CD4-positive, alpha-beta T cell treated with Interleukin-1 beta for 1 hour (primary cell): ENCODE measurements at regions not wholly inside any gene's neighbourhood (a gene's known extent, or its start where the extent isn't known, plus 50 kb on each side); places are given as distances from the start of the nearest gene placed in this dataset.
A peak's percentile ranks its signal among the peaks of the same experiment; 100 is the strongest.

Experiments
- DNase-seq, 2 donors: peaks; one replicate each; pipeline ENCODE4 v3.0.0-alpha.2; 2020 to 2022

DNA sequence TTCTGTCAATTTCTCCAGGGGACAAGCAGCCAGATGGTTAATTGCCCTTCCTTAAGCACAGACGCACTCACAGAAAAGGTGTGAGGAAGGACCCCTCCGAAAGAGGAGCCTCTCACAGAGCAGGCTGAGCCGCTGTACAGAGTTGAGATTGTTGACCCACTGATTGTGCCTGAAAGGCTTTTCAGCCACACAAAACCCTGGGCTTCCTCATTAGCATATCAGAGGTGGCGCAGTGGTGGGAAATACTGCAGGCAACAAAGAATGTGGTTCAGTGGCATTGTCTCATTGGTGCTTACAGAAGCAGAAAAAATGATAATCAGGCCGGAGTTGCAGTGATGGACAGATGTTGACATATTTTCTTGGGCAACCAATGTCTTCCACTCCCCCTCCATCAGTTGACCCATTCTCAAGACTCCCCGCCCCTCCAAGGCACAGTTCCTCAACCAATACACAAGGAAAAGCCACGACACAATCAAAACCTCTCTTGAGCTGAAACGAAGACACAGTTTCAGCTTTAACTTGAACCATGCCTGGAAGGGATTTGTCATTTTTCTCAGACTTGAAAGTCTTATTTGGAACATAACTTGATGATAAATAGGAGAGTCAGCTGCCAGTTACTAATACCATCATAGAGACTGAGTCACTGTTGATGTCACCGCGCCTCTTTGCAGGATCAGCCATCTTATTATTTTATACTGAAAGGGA, 53.1 kb downstream of the ATXN3L start:
- no peak for DNase-seq

DNA sequence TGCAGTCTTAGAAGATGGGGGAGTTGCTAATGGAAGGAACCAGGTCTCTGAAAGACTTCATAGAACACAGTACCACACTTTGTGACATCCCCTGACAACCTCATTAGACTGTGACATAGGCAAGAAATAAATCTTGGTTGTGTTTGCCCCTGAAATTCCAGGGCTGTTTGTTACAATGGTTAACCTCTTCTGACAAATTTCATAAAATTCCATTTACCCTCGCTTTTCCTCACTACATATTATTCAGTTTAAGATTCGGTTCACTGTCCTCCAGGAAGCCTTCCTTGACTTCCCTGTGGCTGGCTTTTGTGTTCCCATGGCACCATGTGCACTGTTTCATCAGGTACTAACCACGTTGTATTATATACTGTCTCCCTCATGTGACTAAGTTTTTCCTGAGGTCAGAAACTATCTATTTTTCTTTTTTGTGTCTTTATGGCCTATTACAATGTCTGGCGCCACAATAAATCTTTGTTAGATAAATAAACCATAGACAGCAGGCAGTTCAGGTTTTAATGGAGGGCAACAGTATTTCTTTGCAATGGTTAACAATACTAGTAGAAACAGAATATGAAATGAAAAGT, 54.2 kb downstream of the ATXN3L start:
- no peak for DNase-seq

DNA sequence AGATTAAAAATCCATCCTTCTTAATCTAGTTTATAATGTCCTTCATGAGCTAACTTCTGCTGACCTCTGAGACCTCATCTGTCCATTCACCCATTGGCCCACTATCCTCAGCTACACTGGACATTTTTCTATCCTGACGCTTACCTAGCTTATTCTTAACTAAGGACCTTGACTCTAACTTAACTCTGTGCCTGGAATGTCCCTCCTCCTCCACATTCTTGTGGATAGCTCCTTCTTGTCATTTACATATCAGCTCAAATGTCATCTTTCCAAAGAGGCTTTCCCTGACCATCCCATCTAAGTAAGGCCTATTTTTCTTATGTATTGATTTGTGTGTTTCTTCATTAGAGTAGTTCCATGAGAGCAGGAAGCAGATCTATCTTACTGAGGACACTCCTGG, 54.7 kb downstream of the ATXN3L start:
- DNase-seq: no peak

DNA sequence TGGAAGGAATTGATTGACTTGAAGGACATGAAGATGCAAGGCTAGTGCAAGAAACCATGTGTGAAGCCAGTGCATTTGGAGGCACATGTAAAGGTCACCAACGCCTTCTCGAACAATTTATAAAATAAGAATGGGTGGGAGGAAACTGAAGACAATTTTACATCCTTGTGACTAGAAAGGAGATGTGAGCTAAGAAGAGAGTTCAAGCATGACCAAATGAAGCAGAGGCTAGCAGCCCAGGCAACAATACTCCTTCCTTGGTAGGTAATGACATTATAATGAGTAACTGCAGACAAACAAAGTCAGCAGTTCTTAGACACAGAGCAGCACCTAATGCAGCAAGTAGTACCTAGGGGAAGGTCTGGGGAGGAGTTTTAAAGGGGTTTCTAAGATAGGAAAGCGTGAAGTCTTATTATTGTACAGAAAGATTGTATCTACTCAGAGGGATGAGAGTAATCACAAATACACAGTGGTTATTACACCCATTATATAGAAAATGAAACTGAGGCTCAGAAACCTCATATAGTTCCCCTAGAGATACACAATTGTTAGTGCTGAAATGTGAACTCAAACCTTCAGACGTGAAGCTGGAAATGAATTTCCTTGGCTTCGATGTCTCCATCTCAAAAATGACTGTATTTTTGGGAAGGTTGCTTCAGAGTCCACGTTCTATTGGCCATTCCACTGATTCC, 56.1 kb downstream of the ATXN3L start:
- DNase-seq: no peak

DNA sequence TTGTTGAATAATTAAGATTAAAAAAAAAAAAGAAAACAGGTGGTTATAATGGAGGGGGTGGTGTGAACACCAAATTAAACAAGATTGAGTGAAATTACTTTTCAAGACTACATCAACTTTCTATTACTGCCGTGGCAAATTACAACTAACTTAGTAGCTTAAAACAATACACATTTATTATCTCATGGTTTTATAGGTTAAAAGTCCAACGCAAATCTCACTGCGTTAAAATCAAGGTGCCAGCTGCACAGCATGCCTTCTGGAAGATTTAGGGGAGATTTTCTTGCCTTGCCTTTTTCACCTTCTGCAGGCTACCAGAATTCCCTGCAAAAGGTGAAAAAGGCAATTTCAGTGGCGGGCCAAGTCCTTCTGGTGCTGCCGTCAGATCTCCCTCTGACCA, 58.5 kb downstream of the ATXN3L start:
- no peak for DNase-seq

DNA sequence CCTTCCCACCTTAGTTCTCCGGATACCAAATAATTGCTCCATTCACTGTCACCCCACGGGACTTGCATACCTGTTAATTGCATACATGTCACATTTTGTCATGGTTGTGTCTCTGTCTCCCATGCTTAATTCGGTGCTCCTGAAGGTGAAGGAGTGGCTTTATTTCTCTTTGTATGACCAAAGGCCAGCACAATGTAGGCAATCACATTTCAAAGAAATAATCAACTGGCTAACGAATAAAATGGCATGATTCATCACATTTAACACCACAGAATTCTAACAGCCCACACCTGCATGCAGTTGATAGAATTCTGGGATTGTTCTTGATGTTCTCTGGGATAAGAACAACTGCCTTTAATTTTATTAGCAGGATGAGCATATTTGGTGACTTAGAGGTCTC, 59.3 kb downstream of the ATXN3L start:
- DNase-seq: no peak

DNA sequence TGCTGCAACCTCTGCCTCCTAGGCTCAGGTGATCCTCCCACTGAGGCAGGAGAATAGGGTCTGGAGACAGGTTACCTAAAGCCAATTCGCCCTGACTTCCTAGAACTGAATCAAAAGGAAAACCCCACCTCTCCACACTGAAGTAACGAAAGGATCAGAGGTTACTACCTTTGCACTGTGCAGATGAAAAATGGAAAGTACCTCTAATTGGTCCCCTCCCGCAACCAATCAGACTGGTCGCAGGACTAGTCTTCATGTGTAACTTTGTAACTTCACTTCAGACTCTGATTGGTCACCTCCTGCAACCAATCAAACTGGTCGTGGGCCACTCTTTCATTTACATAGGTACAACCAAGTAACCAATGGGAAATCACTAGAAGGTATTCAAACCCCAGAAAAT, 61.1 kb downstream of the ATXN3L start:
- no peak for DNase-seq

DNA sequence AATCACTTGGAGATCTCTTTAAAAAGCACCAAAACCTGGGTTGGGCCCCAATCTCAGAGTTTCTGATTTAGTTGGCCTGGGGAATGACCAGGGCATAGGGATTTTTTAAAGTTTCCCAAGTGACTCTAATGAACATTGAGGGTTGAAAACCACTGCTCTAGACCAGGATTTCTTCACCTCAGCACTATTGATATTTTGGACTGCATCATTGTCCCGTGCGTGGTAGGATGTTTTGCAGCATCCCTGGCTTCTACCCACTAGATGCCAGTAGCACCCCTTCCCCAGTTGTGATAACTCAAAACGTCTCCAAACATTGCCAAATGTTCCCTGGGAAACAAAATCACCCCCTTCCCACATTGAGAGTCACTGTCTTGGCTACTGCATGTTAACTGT, 61.8 kb downstream of the ATXN3L start:
- DNase-seq: no peak

DNA sequence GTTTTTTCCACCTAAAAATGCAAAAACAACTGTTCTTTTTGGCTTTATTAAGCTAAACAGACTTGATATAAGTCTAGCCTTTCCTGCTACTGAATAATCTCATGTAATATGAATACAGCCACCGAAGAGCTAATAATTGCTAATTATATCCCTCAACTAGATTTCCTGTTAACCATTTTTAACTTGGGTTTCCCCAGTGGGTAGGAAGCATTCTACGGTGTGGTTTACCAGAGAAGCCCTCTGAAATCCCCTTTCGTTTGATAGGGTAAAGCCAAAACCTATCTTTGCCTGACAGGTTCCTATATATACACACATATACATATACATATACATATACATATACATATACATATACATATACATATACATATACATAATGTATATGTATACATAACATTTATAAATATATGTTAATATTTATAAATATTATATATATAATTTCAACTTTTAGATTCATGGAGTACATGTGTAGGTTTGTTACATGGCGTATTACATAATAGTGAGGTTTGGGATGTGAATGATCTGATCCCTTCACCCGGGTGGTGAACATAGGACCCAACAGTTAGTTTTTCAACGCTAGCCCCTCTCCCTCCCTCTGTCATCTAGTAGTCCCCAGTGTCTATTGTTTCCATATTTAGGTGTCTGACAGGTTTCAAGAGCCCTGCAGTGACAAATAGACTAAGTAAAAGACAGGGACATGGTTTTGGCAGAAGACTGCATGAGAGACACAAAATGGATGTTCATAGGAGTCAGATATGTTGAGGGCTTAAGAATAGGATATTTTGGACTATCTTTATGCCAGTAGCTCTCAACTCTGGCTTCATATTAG, 62.4 kb downstream of the ATXN3L start:
- DNase-seq: peak in 1 of 2 donors; percentile 10

DNA sequence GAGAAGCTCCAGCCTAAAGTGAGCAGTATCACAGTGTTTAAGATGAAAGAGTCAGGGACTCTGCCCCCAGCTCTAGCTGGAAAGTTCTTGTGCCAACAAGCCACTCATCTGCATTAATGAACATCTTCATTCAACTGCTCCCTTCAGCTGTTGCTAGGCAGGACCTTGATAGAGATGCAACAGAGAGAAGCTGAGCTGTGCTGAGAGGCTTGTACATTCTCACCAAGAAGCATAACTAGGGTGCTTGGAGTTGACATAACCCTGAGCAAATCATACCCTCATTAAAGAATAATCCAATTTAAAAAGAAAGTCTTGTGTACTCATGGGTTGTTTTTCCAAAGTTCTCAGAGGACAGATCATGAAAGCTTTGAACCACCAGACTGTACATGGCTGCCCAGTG, 63.2 kb downstream of the ATXN3L start:
- no peak for DNase-seq

DNA sequence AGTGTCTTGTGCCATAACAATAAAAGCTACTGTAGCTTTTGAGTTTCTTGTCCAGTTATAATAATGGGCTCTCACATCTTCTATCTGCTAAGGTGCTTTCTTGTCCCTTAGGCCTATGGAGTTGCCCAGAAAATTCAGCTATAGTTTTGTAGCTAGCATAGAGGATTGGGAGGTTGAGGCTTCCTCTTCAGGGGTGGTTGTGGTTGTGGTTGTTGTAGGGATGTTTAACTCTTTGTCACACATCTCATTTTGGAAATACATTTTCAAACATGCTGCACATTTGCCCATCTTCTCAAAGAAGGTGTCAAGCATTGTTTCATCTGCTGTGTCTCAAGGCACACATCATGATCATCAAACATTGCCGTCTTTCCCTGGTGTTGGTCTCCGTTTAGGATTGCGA, 65.0 kb downstream of the ATXN3L start:
- DNase-seq: no peak

DNA sequence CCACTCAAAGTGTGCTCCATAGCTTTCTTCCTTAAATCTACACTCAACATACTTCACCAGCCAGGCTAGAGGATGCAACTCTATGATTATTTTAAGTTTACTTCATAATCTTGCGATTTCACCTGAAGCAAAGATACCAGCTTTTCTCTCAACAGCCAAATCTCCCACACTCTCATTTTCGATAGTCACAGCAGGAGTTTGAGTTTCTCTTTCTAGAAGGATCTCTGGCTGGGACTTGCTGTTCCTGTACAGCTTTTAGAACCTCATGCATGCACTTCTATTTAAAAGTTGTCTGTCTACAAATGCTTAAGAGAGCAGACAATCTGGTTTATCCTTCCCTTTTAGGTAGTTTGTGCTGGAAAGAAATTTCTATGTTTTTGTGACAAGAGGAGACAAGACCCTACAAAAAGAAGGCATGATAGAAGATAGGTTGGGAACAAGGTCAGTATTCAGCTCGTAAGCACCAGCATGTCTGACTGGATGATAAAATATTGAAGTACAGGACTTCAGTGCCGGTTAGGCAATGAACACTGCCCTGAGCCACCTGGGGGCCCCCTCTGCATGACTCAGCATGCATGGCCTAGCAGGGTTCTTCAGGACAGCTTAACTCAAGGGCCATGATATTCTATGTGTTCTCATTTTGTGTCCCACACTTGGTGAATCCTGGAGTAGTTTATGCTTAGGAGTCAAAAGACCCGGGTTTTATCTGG, 65.6 kb downstream of the ATXN3L start:
- DNase-seq: peak in 1 of 2 donors; percentile 4

DNA sequence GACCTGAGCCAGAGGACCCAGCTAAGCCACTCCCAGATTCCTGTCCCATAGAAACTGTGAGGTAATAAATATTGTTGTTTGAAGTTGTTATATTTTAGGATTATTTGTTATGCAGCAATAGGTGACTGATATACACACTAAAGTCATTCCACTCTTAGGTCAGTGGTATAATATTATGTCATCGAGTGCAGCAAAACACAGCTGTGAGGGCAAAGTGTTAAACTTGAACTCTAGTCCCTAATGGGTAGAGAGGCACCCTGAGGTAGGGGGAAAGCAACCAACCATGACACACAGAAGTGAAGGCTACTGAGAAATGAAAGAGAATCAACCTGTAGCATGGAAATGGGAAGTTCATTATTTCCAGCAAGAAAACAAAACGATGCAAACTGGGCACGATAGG, 66.6 kb downstream of the ATXN3L start:
- DNase-seq: no peak

DNA sequence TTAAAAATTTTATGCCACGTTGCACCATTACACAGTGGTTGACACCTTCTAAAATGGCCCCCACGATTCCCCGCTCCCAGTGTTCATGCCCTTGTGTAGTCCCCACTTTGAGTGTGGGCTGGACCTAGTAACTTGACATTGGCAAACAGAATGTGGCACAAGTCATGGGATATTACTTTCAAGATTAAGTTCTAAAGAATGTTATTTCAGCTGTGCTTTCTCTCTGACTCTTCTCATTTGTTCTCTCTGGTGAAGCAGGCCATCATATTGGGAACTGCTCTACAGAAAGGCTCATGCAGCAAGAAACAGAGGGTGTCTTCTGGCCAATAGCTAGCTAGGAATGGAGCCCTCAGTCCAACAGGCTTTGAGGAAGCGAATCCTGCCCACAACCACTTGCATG, 67.1 kb downstream of the ATXN3L start:
- no peak for DNase-seq

DNA sequence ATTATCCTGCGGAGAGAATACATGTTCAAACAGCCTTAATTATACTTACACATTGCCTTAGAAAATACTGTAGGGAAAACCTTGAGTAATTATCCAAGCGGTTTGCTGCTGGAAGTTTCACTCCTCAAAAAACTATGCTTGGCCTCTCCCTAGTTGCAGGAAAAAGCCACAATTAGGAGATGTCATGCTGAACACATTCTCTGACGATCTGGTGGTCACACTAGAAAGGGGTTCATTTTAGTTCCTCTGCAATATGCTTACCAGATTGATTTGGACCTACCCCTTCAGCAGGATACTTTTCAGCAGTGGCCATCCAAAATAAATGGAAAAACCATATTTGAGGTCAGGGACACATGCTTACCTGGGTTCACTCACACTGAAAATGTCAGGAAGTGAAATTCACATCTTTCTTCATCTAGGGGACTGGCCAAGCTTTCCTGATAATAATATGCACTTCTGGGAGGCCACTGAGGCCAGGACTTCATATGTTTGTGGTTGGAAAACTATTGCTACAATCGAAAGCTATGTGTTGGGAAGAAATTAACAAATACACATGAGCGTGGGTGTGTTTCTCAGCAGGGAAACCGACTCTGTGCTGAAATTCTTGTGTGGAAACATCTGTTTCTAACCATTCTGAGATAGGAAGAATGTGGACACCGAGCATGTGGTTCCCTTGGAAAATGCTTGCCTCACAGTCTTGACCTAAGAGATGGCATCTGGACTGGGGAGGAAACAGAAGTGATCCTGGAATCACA, 68.8 kb downstream of the ATXN3L start:
- no peak for DNase-seq

DNA sequence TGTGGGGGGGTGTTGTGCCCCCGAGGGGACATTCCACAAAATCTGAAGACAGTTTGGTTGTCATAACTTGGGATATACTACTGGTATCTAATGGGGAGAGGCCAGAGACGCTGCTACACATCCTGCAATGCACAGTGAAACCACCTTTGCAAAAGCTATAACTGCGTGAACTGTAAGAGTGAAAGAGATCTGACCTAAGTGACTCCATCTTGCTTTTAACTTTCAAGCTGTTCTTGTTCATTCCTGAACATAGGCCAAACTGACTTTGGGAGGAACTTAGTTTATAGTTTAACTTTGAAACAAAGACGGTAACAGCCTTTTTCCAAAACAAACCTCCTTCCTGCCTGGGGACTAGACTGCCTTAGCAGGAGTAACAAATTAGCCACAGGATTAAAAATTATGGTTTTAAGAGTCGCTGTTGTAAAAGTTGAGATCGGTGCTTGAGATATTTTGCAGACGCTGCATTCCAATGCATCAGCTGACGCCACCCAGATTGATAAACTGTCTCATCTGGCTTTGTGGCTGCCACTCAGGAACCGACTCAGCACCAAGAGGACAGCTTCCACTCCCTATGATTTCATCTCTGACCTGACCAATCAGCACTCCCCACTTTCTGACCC, 70.9 kb downstream of the ATXN3L start:
- DNase-seq: no peak

DNA sequence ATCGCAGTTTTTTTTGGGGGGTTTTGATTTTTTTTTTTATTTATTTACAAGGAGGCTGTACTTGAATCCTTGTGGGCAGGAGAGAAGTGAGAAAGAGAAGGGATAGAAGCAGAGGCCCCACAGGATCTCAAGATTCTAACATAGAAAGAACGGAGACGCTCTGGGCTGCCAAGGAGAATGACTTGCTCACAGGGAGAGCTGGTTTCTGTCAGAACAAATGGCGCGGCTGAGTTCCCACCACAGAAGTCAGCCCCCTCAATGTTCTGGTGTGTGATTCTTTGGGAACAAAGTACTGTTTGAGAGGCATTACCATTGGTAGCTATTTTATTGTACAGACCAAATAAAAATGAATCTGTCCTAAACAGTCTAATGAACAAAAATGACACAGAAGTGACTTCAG, 80.6 kb downstream of the ATXN3L start:
- DNase-seq: no peak

DNA sequence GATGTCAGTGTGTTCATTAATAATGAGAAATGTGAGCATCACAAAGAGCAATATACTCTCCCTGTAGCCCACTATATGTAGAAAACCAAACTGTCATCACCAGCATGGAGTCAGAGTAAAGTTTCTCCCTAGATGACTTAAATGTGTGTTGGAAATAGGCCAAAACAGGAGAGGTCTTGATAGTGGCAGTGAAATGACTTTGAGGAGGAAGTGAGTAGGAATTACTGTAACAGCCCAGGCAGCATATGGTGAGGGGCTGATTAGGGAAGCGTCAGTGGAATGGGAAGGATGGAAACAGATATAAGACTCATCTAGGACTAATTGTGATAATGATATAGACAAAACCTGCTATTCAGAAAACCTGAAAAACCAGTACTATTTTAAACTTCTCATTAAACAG, 83.9 kb downstream of the ATXN3L start:
- DNase-seq: no peak

DNA sequence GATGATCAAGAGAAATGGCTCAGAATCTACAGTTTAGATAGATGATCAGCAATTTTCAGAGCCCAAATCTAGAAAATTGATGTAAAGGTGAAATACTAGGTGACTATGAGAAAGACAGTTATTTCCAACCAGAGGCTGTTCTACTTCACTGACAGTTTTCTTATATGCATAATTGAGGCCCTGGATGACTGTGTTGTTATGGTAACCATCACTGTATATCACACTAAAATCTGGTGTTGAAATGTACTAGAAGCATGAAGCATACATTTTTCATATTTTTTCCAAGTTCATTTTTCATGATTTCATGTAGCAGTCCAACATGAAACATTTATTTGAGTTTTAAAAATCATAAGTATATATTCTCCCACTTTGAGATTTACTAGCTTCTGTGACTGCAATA, 87.4 kb downstream of the ATXN3L start:
- DNase-seq: no peak

DNA sequence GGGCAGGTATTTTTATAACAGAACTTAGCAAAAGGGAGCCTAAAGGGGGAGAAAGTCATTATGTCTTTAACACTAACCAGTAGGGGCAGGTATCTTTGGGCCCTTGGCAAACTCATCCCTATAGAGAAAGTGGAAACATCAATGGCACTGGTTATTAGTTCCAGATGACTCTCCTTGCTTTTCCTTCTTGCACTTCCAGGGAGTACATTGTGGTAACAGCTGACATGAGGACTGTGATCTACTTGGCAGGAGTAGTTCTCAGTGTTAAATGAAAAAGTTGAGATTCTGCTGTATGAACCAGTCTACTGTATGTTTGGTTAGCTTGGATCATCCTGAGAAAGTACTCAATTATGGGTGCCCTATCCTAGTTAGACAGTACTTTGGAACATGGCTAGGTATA, 93.6 kb downstream of the ATXN3L start:
- no peak for DNase-seq

DNA sequence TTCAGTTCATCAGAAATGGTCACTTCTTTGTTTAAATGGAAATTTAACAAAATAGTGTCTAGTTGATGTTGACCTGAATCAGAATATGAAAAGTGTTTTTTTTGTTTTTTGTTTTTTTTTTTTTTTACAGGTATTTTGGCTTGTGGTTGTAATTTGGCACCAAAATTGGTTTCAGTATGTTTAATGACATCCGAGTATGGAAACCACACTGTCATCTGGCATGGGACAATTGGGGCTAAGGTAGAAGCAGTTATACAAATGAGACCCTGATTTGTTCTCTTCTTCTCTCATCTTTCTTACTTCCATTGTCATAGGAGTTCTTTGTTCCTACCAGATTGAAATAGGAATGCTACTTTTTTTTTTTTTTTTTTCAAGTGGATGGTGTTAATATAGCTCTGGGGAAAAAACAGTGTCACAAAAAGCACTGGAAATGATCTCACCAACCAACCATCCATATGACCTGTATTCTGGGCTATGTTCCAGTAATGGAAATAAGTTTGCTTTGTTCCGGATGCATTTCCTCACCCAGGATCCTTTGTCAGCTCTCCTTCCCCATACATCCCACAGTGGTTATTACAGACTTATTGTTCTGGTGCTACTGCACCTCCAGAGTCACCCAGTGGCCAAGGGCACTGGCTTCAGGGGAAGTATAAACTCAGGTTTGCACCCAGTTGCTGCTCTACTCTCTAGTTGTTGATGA, 95.8 kb downstream of the ATXN3L start:
- DNase-seq: no peak
